ENCODE measurements at regions not wholly inside any gene's neighbourhood (a gene's known extent, or its start where the extent isn't known, plus 50 kb on each side); places are given as distances from the start of the nearest gene placed in this dataset.

GRCh38 chr3:193132241-193132640 lies 108.8 kb upstream of the PLAAT1 start:
- Histone ChIP-seq H3K27me3 (ENCODE audit: control insufficient read depth in 2 of 2, insufficient read depth in 2 of 2, low read length in 2 of 2) (no peaks in the 10 kb centered on the region), H2AFZ (ENCODE audit: low read depth, low read length) (no peak overlapping the region), H3K79me2 (ENCODE audit: control insufficient read depth, insufficient read depth, low read length) (no peaks in the 10 kb centered on the region), H3K9me3 (replicated peaks; ENCODE audit: control insufficient read depth, insufficient read depth, low read depth, low read length) (no peaks in the 10 kb centered on the region; the same call in 1 of the 2 replicates), H3K9ac (ENCODE audit: insufficient read depth in 1 of 2, low read depth in 2 of 2, low read length in 2 of 2) (no peak overlapping the region), H3K4me3 (no peak overlapping the region), H3K27ac (ENCODE audit: extremely low read depth, low read depth, low read length) (no peak overlapping the region), H3K4me1 (replicated peaks in 1 of 2; ENCODE audit: control insufficient read depth in 2 of 2, insufficient read depth in 2 of 2, low read length in 2 of 2) (no peaks in the 10 kb centered on the region), H4K20me1 (replicated peaks; ENCODE audit: control insufficient read depth, insufficient read depth, low read length) (no peaks in the 10 kb centered on the region), H3K36me3 (ENCODE audit: control insufficient read depth, insufficient read depth, low read length) (no peaks in the 10 kb centered on the region), H3K9me1 (ENCODE audit: control insufficient read depth, insufficient read depth, low read length) (no peaks in the 10 kb centered on the region), H3K4me2 (ENCODE audit: insufficient read depth, low read length) (no peak overlapping the region)
- no TSS peak for BruUV-seq (replicated peaks)
- 0% methylated on average over 2 of the region's 2 CpGs for WGBS (ENCODE audit: insufficient coverage, low coverage, missing lambda C conversion rate)
- ATAC-seq (no peak), DNase-seq (ENCODE audit: extremely low read depth in 1 of 4, low spot score in 3 of 4) (no peak), FAIRE-seq (no peak)
- ChIA-PET POLR2A (no interaction called here), CTCF (ENCODE audit: low intra/inter-chr PET ratio) (no interaction called here)
- TF ChIP-seq ZNF445 (CRISPR knock-in tag; IDR thresholded peaks at IDR 0.05; ENCODE audit: low read depth) (no peak), ZNF3 (CRISPR knock-in tag; IDR thresholded peaks at IDR 0.05) (no peak)
- in situ Hi-C loops (cut with MboI) = no loop called here
- intact Hi-C loops (cut with micrococcal nuclease) = no loop called here

GRCh38 chr3:193132964-193133363 lies 108.1 kb upstream of the PLAAT1 start:
- Histone ChIP-seq H3K9me1 (ENCODE audit: control insufficient read depth, insufficient read depth, low read length) (no peaks in the 10 kb centered on the region), H3K79me2 (ENCODE audit: control insufficient read depth, insufficient read depth, low read length) (no peaks in the 10 kb centered on the region), H3K4me3 (no peak overlapping the region), H3K9ac (ENCODE audit: insufficient read depth in 1 of 2, low read depth in 2 of 2, low read length in 2 of 2) (no peak overlapping the region), H4K20me1 (replicated peaks; ENCODE audit: control insufficient read depth, insufficient read depth, low read length) (no peaks in the 10 kb centered on the region), H3K27ac (ENCODE audit: extremely low read depth, low read depth, low read length) (no peak overlapping the region), H3K36me3 (ENCODE audit: control insufficient read depth, insufficient read depth, low read length) (no peaks in the 10 kb centered on the region), H3K4me1 (replicated peaks in 1 of 2; ENCODE audit: control insufficient read depth in 2 of 2, insufficient read depth in 2 of 2, low read length in 2 of 2) (no peaks in the 10 kb centered on the region), H3K27me3 (ENCODE audit: control insufficient read depth in 2 of 2, insufficient read depth in 2 of 2, low read length in 2 of 2) (no peaks in the 10 kb centered on the region), H2AFZ (ENCODE audit: low read depth, low read length) (no peak overlapping the region), H3K4me2 (ENCODE audit: insufficient read depth, low read length) (no peak overlapping the region), H3K9me3 (replicated peaks; ENCODE audit: control insufficient read depth, insufficient read depth, low read depth, low read length) (no peaks in the 10 kb centered on the region; the same call in 1 of the 2 replicates)
- CTCF ChIA-PET (ENCODE audit: low intra/inter-chr PET ratio) = no interaction called here
- no peak for ATAC-seq
- 2% methylated on average over 4 of the region's 4 CpGs for WGBS (ENCODE audit: insufficient coverage, low coverage, missing lambda C conversion rate)
- intact Hi-C loops (cut with micrococcal nuclease) (no loop called here), in situ Hi-C loops (cut with MboI) (no loop called here)
- no TSS peak for BruUV-seq (replicated peaks)
- no peak for FAIRE-seq
- POLR2A ChIA-PET = no interaction called here
- no peak for DNase-seq (ENCODE audit: extremely low read depth in 1 of 4, low spot score in 3 of 4)
- TF ChIP-seq CBFB (CRISPR knock-in tag; IDR thresholded peaks at IDR 0.05) (no peak), NR3C1 (CRISPR knock-in tag; IDR thresholded peaks at IDR 0.05) (no peak), ZNF592 (IDR thresholded peaks at IDR 0.05) (no peak), RNF219 (CRISPR knock-in tag; IDR thresholded peaks at IDR 0.05) (no peak), POLR2H (tag; IDR thresholded peaks at IDR 0.05; ENCODE audit: low read depth) (no peak), SMAD3 (CRISPR knock-in tag; conservative IDR thresholded peaks at IDR 0.05) (no peak), ZNF586 (CRISPR knock-in tag; conservative IDR thresholded peaks at IDR 0.05) (no peak), TEAD2 (tag; IDR thresholded peaks at IDR 0.05) (no peak), PURB (CRISPR knock-in tag; IDR thresholded peaks at IDR 0.05; ENCODE audit: low read depth) (no peak), ILF3 (IDR thresholded peaks at IDR 0.05; ENCODE audit: borderline replicate concordance) (no peak)
